Breast epithelium (tissue), 4 donors: ENCODE measurements at regions not wholly inside any gene's neighbourhood (a gene's known extent, or its start where the extent isn't known, plus 50 kb on each side); places are given as distances from the start of the nearest gene placed in this dataset.

Source experiments
- DNase-seq, 2 donors: peaks; one replicate each; pipeline ENCODE4 v3.0.0-alpha.2; 2019; ENCODE audit warnings: low spot score in 2 of 2
- H3K27ac ChIP-seq, 2 donors: fragments of 200-600 bp; sonication (generic) in 1 of 2; one replicate each; pipeline ENCODE4 v1.5.1; 2016 to 2019; ENCODE audit warnings: mild to moderate bottlenecking in 1 of 2
- H3K27me3 ChIP-seq, 2 donors: fragments of 200-600 bp; sonication (generic) in 1 of 2; one replicate each; pipeline versions ENCODE4 v1.5.1 to v1.6.0; 2017 to 2019; ENCODE audit warnings: control low read depth in 1 of 2, mild to moderate bottlenecking in 1 of 2
- H3K36me3 ChIP-seq: fragments of 200-600 bp; one replicate; pipeline ENCODE4 v1.5.1; 2019
- H3K4me1 ChIP-seq, 2 donors: fragments of 200-600 bp; sonication (generic); one replicate each; pipeline ENCODE4 v1.5.1; 2016 to 2019; ENCODE audit warnings: control low read depth in 1 of 2
- H3K4me3 ChIP-seq, 3 donors: fragments of 200-600 bp; sonication (generic); 1 replicate in 2 of 3; 2 replicates in 1 of 3; pipeline ENCODE4 v1.5.1; 2016 to 2019; ENCODE audit warnings: mild to moderate bottlenecking in 3 of 3, moderate library complexity in 2 of 3
- H3K9me3 ChIP-seq, 2 donors: fragments of 200-600 bp; sonication (generic) in 1 of 2; one replicate each; pipeline ENCODE4 v1.5.1; 2016 to 2019; ENCODE audit warnings: control low read depth in 1 of 2
- CTCF ChIP-seq, 3 donors: fragments of 450-650 bp; IDR thresholded peaks; one replicate each; pipeline ENCODE4 v1.5.1; 2016 to 2017; ENCODE audit warnings: antibody characterized with exemption in 3 of 3, mild to moderate bottlenecking in 3 of 3, moderate library complexity in 3 of 3
- POLR2A ChIP-seq: fragments of 450-650 bp; IDR thresholded peaks from one replicate; pipeline ENCODE4 v1.6.1; 2016; ENCODE audit warnings: antibody characterized with exemption, mild to moderate bottlenecking, moderate library complexity
- POLR2AphosphoS5 ChIP-seq, 3 donors: sonication (generic); formaldehyde crosslinking; IDR thresholded peaks; one replicate each; pipeline ENCODE4 v1.6.1; 2017; ENCODE audit warnings: antibody characterized with exemption in 3 of 3
- intact Hi-C: fragments of 100-400 bp; cut with DNase I; formaldehyde crosslinking; loops from one replicate; pipeline ENCODE4 v1.15.1; 2023; ENCODE audit warnings: low total_unique reads

GRCh38 chr3:135456108-135456790 lies 509.3 kb upstream of the PPP2R3A start:
- no peak for DNase-seq
- intact Hi-C loops = no loop called here

GRCh38 chr3:135458541-135459322 lies 506.8 kb upstream of the PPP2R3A start:
- no peak for TF ChIP-seq POLR2AphosphoS5 (IDR thresholded peaks at IDR 0.05)
- no peak for TF ChIP-seq CTCF (IDR thresholded peaks at IDR 0.05)
- TF ChIP-seq POLR2A = no peak
- no peak overlapping the region for H3K27ac ChIP-seq
- no peaks in the 10 kb centered on the region for H3K36me3 ChIP-seq
- H3K9me3 ChIP-seq = no peaks in the 10 kb centered on the region
- H3K27me3 ChIP-seq = no peaks in the 10 kb centered on the region
- peaks cover 0 to 3% of the 10 kb centered on the region in 2 donors for H3K4me1 ChIP-seq
- no peak overlapping the region for H3K4me3 ChIP-seq
- intact Hi-C loops = no loop called here
- DNase-seq = no peak

More at GRCh38 chr3:135456108-135456790, 509.3 kb upstream of the PPP2R3A start:
- Histone ChIP-seq H3K4me3 (no peak overlapping the region), H3K4me1 (peaks cover 0 to 3% of the 10 kb centered on the region in 2 donors), H3K27ac (no peak overlapping the region), H3K9me3 (no peaks in the 10 kb centered on the region), H3K27me3 (no peaks in the 10 kb centered on the region), H3K36me3 (no peaks in the 10 kb centered on the region)
- no peak for TF ChIP-seq POLR2A
- TF ChIP-seq CTCF (IDR thresholded peaks at IDR 0.05) = no peak
- no peak for TF ChIP-seq POLR2AphosphoS5 (IDR thresholded peaks at IDR 0.05)

- H3K27me3 ChIP-seq = no peaks in the 10 kb centered on the region
- no peak for TF ChIP-seq CTCF (IDR thresholded peaks at IDR 0.05)
- no peak for TF ChIP-seq POLR2A
- TF ChIP-seq POLR2AphosphoS5 (IDR thresholded peaks at IDR 0.05) = no peak
- intact Hi-C loops = no loop called here
- H3K4me3 ChIP-seq = no peak overlapping the region
- H3K27ac ChIP-seq = no peak overlapping the region
- H3K4me1 ChIP-seq = peaks cover 0 to 3% of the 10 kb centered on the region in 2 donors
- H3K9me3 ChIP-seq = no peaks in the 10 kb centered on the region
- no peak for DNase-seq
- H3K36me3 ChIP-seq = no peaks in the 10 kb centered on the region
These were observed 505.3 kb upstream of the PPP2R3A start for GRCh38 chr3:135460273-135460672.

- H3K4me1 ChIP-seq = no peaks in the 10 kb centered on the region
- intact Hi-C loops = no loop called here
- peaks cover 0 to 1% of the 10 kb centered on the region in 2 donors for H3K9me3 ChIP-seq
- H3K36me3 ChIP-seq = no peaks in the 10 kb centered on the region
- no peaks in the 10 kb centered on the region for H3K27me3 ChIP-seq
- DNase-seq = no peak
- no peak overlapping the region for H3K27ac ChIP-seq
- TF ChIP-seq POLR2A (no peak), POLR2AphosphoS5 (IDR thresholded peaks at IDR 0.05) (no peak), CTCF (IDR thresholded peaks at IDR 0.05) (no peak)
- no peak overlapping the region for H3K4me3 ChIP-seq
These were observed 493.6 kb upstream of the PPP2R3A start for GRCh38 chr3:135471911-135472310.

- Histone ChIP-seq H3K36me3 (no peaks in the 10 kb centered on the region), H3K4me1 (no peaks in the 10 kb centered on the region), H3K27me3 (no peaks in the 10 kb centered on the region), H3K27ac (no peak overlapping the region), H3K9me3 (no peaks in the 10 kb centered on the region), H3K4me3 (no peak overlapping the region)
- intact Hi-C loops = no loop called here
- no peak for DNase-seq
- TF ChIP-seq POLR2AphosphoS5 (IDR thresholded peaks at IDR 0.05) = no peak
- TF ChIP-seq CTCF (IDR thresholded peaks at IDR 0.05) = no peak
- TF ChIP-seq POLR2A = no peak
These were observed 492.1 kb upstream of the PPP2R3A start for GRCh38 chr3:135473449-135473848.
